ENCODE measurements at regions not wholly inside any gene's neighbourhood (a gene's known extent, or its start where the extent isn't known, plus 50 kb on each side); places are given as distances from the start of the nearest gene placed in this dataset.

GRCh38 chr13:72174549-72174948 lies 307.5 kb upstream of the DACH1 start:
- POLR2A ChIA-PET, result no interaction called here
- in situ Hi-C loops (cut with MboI), result no loop called here
- TF ChIP-seq MLLT1 (IDR thresholded peaks at IDR 0.05), result no peak
- no peak for TF ChIP-seq CHD1 (IDR thresholded peaks at IDR 0.05; ENCODE audit: low read depth, low read length)
- TF ChIP-seq POLR2A (IDR thresholded peaks at IDR 0.05; ENCODE audit: low read depth, low read length), result no peak
- no peak for TF ChIP-seq SMAD5 (IDR thresholded peaks at IDR 0.05; ENCODE audit: low read depth)
- TF ChIP-seq ZNF384 (IDR thresholded peaks at IDR 0.05; ENCODE audit: borderline replicate concordance, low read depth, low read length), result no peak
- TF ChIP-seq JUNB (IDR thresholded peaks at IDR 0.05), result no peak
- no peak for TF ChIP-seq CEBPZ (IDR thresholded peaks at IDR 0.05; ENCODE audit: low read depth, low read length)
- no peak for TF ChIP-seq HDAC6 (IDR thresholded peaks at IDR 0.05; ENCODE audit: unreplicated experiment)
- TF ChIP-seq EZH2 (IDR thresholded peaks at IDR 0.05; ENCODE audit: borderline replicate concordance, control insufficient read depth, low read depth, low read length), result no peak
- no peak for TF ChIP-seq DPF2 (IDR thresholded peaks at IDR 0.05)
- no peak for TF ChIP-seq NRF1 (conservative IDR thresholded peaks at IDR 0.05; ENCODE audit: low read depth, low read length)
- no peak for TF ChIP-seq KAT2A (conservative IDR thresholded peaks at IDR 0.05; ENCODE audit: control insufficient read depth, low read depth, low read length)
- TF ChIP-seq BCLAF1 (IDR thresholded peaks at IDR 0.05), result no peak
- no peak for TF ChIP-seq ZNF687 (IDR thresholded peaks at IDR 0.05)
- TF ChIP-seq POLR2AphosphoS2 (IDR thresholded peaks at IDR 0.05; ENCODE audit: low read depth, low read length), result no peak

More at GRCh38 chr13:72174549-72174948, 307.5 kb upstream of the DACH1 start:
- 42% methylated on average over 2 of the region's 2 CpGs for WGBS (ENCODE audit: insufficient coverage, insufficient replicate concordance, low lambda C conversion rate, missing lambda C conversion rate)
- H3K79me2 ChIP-seq (ENCODE audit: control insufficient read depth, insufficient read depth, low read length), result no peaks in the 10 kb centered on the region
- no peak overlapping the region for H3K4me2 ChIP-seq (ENCODE audit: control insufficient read depth, insufficient read depth)
- DNase-seq (ENCODE audit: low read depth, low spot score) (no peak), FAIRE-seq (no peak), ATAC-seq (no peak)
- no peaks in the 10 kb centered on the region for H3K4me1 ChIP-seq (ENCODE audit: control insufficient read depth, insufficient read depth, low read length)
- SMC1A ChIA-PET (ENCODE audit: uncharacterized antibody, unreplicated experiment), result no interaction called here
- no peak overlapping the region for H3K27ac ChIP-seq (ENCODE audit: control insufficient read depth, insufficient read depth)
- no peaks in the 10 kb centered on the region for H3K36me3 ChIP-seq (ENCODE audit: control insufficient read depth in 2 of 2, insufficient read depth in 2 of 2, low read length in 1 of 2)
- RAD21 ChIA-PET (ENCODE audit: unreplicated experiment), result no interaction called here
- CTCF ChIA-PET, result no interaction called here
- no peak overlapping the region for H3K9ac ChIP-seq (ENCODE audit: control insufficient read depth, insufficient read depth, low read length)
- no TSS peak for BruUV-seq (replicated peaks)
- H3K27me3 ChIP-seq (replicated peaks in 1 of 2; ENCODE audit: control insufficient read depth in 2 of 2, insufficient read depth in 2 of 2, low read length in 1 of 2), result no peaks in the 10 kb centered on the region
- H3K9me3 ChIP-seq (replicated peaks; ENCODE audit: control insufficient read depth, insufficient read depth, low read length), result no peaks in the 10 kb centered on the region
- H4K20me1 ChIP-seq (ENCODE audit: control insufficient read depth, insufficient read depth), result no peaks in the 10 kb centered on the region
- H3K4me3 ChIP-seq, result no peak overlapping the region
- intact Hi-C loops (cut with micrococcal nuclease; ENCODE audit: unreplicated experiment), result no loop called here
- H2AFZ ChIP-seq (ENCODE audit: control insufficient read depth, low read depth, low read length), result no peak overlapping the region
